DMS153 treated with DMSO at 0.1 percent for 48 hours (cell line): ENCODE measurements at regions not wholly inside any gene's neighbourhood (a gene's known extent, or its start where the extent isn't known, plus 50 kb on each side); places are given as distances from the start of the nearest gene placed in this dataset.

ENCODE experiments used
- DNase-seq: peaks from one replicate; lab custom pipeline; 2025; ENCODE audit not compliant: unreplicated experiment; lab: John Stamatoyannopoulos, UW

GRCh38 chr5:58121391-58121790, 338.5 kb downstream of the PLK2 start:
- DNase-seq, result no peak

GRCh38 chr5:58117542-58117941, 342.3 kb downstream of the PLK2 start:
- no peak for DNase-seq

DNA sequence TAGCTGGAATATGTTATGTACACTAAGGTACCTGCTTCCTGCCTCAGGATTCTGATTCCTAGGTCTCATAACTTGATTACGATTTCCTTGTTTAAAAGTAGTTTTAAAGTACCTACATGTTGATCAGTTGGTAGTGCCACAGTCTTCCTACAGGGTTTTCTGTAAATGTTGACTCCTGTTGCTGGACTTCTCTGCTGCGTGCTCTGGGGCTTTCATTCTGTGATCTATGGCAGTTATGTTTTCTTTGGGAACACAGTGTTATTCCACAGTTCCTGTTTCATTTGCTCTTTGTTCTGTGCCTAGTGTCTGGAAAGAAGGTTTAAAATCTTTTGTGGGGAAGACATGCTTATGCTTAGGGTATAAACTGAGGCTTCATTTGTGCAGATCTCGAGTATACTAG, 343.5 kb downstream of the PLK2 start:
- DNase-seq, result no peak

- no peak for DNase-seq
These were observed 344.1 kb downstream of the PLK2 start for GRCh38 chr5:58115811-58116210.

GRCh38 chr5:58114324-58114723, 345.6 kb downstream of the PLK2 start:
- DNase-seq, result no peak

DNA sequence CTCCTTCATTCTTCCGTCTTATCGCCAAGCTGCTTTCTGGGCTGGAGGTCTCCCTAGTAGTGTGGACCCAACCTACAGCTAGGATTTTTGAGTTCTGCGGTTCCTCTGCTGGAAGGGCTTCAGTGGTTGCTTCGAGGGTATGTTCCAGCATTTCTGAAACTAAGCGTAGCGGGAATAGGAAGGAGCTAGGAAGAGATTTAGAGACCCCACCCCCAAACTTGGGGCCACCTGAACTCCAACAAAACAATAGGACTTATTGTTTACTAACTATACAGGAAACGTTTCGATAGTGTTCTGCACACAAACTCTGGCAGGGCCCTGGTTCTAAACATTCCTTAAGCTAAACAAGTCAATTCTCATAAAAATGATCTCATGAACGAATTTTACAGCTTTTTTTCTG, 346.7 kb downstream of the PLK2 start:
- DNase-seq, result no peak

- no peak for DNase-seq
These were observed 351.4 kb downstream of the PLK2 start for GRCh38 chr5:58108511-58108910.

- DNase-seq, result no peak
These were observed 352.2 kb downstream of the PLK2 start for GRCh38 chr5:58107704-58108103.

DNA sequence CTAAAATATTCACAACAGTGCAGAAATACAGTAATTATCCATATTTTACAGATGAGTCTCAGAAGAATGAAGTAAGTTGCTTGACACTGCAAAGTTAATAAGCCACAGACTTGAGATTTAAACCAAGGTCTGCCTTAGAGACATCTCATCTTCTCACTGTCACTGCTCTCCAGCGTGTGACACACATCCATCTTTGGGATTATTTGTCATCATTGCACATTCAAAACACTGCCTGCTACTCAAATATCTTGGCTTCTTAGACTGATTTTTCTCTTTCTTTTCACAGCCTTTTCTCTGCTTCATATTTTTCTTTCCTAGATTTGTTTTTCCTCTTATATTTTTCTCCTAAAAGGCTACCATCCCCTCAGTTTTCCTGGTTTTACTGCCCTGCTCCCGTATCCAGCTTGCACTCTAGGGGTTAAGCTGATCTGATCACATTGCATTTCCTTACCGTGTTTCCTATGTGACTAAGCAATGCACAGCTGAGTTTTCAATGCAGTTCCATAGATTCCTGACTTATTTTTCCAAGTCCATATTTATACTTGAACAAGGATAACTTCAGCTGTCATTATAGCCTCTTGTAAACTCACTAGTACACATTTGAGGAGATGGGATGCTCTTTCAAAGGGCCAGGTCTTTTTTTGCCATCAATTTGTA, 353.0 kb downstream of the PLK2 start:
- no peak for DNase-seq

GRCh38 chr5:58105836-58106235, 354.1 kb downstream of the PLK2 start:
- DNase-seq, result no peak

DNA sequence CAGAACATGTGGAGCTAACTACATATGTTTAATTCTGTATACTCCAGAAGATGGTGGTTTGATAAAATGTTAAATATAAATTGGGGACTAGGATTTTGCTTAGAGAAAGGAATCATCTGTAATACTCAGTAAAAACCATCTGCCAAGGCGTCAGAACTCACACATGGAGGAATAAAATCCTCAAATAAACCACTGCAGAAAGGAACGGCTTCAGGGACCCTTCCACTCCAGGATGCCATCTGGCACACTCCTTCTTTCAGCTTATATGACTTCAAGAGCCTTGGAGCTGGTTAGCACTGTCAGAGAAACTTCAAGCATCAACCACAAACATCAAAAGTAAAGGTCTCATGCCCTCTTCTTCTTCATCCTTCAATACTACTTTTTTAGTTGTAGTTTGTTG, 360.6 kb downstream of the PLK2 start:
- DNase-seq, result no peak

GRCh38 chr5:58094031-58094430, 365.9 kb downstream of the PLK2 start:
- DNase-seq, result no peak

DNA sequence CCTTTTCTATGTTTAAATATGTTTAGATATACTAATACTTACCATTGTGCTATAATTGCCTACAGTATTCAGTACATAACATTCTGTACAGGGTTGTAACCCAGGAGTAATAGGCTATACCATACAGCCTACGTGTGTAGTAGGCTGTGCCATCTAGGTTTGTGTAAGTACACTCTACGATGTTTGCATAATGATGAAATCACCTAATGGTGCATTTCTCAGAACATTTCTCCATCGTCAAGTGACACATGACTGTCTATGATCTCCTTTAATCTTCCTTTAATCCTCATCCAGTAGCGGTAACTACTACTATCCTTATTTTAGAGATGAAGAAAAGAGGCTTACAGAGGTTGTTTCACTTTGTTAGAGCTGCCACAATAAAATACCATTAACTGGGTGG, 369.2 kb downstream of the PLK2 start:
- no peak for DNase-seq

- DNase-seq, result no peak
These were observed 370.9 kb downstream of the PLK2 start for GRCh38 chr5:58088941-58089340.

DNA sequence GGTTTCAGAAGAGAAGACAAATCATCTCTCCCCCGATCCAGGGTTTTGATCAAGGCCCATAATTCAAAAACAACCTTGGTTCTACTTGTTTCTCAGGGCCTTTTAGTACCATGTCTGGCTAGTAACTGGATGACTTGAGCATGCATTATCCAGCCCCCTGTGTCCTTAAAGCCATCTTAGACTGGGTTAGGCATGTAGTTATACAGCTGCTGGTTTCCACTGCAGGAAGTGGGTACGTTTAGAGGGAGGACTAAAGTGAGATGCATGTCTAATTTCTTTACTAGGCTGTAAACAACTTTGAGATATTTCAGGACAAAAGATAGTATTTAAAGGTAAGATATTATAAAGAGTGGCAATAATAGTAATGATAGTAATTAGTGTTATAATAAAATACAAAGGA, 372.0 kb downstream of the PLK2 start:
- no peak for DNase-seq

GRCh38 chr5:58087123-58087522, 372.8 kb downstream of the PLK2 start:
- DNase-seq, result no peak

DNA sequence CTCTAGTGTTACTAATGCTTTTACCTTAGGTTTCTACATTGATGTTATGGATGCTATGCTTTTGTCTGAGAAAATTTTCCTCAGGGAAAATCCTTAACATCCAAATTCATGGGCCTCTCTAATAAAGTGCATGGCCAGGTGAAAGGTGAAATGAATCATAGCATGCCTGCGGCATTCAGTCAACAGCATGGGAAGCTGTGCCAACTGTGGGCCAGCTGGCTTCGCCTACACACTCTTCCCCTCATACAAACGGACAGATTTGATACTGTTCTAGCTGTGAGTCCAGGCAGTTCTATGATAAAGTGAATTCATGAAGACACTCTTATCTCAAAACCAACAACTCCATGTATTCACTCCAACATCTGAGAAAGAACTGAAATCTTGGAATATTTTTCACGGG, 374.1 kb downstream of the PLK2 start:
- no peak for DNase-seq

DNA sequence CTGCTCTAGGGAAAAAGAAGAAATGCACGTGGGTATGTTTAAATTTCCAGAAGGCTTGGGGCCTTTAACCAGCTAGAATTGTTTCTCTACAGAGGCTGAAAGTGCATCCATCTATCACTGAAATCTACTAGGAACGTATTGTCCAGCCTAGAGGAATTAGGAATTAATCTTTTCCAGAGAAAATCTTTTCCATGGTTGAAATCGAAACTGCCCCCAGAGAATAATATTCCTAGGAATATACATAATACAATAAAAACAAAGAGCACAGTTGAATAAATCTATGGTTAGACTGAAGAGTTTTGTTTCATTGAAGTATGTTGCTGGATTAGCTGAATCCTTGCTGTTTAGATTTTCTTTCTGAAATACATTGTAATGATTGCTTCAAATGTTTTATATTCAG, 378.5 kb downstream of the PLK2 start:
- no peak for DNase-seq

- DNase-seq, result no peak
These were observed 379.3 kb downstream of the PLK2 start for GRCh38 chr5:58080573-58080972.

GRCh38 chr5:58077966-58078365, 381.9 kb downstream of the PLK2 start:
- DNase-seq, result no peak

- no peak for DNase-seq
These were observed 382.5 kb downstream of the PLK2 start for GRCh38 chr5:58077416-58077815.

DNA sequence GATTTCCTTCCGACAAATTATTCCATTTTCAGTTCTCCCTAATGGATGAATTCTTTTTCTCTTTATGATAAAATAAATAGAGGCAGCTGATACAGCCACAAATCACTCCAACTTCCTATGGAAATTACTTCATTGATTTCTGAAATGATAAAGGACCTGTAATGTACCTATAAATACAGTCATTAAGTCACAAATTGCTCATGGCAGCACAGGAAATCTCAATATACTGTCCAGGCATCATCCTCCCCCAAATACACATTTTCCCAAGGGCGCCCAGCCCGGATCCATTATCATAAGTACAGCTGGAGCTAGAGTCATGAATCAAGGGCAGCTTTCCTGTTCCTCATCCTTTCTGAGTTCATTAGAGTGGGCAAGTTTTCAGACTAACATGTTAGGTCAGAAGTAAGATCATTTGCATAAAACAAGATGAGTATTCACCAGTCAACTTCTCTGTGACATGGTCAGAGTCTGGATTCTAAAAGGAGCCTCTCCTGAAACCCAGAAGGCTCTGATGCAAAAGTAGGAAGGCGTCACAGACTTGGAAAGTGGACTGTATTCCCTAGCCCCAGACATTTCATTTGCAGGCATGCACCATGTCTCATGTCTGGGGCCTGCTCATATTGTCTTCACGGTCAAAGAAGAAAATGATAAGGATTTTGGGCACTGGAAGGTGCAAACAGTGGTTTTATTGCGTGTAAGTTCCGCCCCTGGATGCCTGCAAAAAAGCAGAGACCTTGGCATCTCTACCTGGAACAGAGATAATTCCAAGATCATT, 383.2 kb downstream of the PLK2 start:
- no peak for DNase-seq

DNA sequence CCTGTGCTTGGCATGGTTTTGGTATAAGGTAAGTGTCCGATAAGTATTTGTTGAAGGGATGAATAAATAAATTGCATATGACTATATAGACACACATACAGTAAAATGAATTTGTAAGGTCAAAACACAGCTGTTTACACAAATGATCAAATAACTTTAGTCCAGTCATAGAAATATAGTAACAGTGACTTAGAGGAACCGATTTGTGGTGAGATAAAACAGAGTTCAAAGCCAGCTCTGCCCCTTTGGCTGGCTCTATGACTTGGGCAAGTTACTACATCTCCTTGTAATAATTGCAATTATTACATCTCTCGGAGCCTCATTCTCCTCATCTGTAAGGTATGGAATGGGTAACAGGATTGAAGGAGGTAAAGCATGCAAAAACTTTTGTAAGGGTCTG, 384.0 kb downstream of the PLK2 start:
- no peak for DNase-seq
